IMR-90 (cell line): ENCODE measurements at regions not wholly inside any gene's neighbourhood (a gene's known extent, or its start where the extent isn't known, plus 50 kb on each side); places are given as distances from the start of the nearest gene placed in this dataset.

Experiments
- CTCF ChIP-seq: conservative IDR thresholded peaks from 2 replicates; pipeline ENCODE4 v1.5.1; 2012; ENCODE audit warnings: mild to moderate bottlenecking, low read depth, low read length, improper control_type of control experiment
- POLR2A ChIP-seq: IDR thresholded peaks from 2 replicates; pipeline ENCODE4 v1.6.1; 2012; ENCODE audit warnings: mild to moderate bottlenecking, low read depth, low read length

GRCh38 chr10:33520223-33520622 lies 185.8 kb upstream of the NRP1 start:
- TF ChIP-seq CTCF (no peak), POLR2A (no peak)
